VCaP (cell line): ENCODE measurements at regions not wholly inside any gene's neighbourhood (a gene's known extent, or its start where the extent isn't known, plus 50 kb on each side); places are given as distances from the start of the nearest gene placed in this dataset.

Experiments used
- H3K27ac ChIP-seq: fragments of 450-650 bp; 2 replicates; pipeline ENCODE4 v1.5.1; 2017
- CTCF ChIP-seq: fragments of 450-650 bp; conservative IDR thresholded peaks from 2 replicates; pipeline ENCODE4 v1.5.1; 2017; ENCODE audit warnings: mild to moderate bottlenecking, moderate library complexity

DNA sequence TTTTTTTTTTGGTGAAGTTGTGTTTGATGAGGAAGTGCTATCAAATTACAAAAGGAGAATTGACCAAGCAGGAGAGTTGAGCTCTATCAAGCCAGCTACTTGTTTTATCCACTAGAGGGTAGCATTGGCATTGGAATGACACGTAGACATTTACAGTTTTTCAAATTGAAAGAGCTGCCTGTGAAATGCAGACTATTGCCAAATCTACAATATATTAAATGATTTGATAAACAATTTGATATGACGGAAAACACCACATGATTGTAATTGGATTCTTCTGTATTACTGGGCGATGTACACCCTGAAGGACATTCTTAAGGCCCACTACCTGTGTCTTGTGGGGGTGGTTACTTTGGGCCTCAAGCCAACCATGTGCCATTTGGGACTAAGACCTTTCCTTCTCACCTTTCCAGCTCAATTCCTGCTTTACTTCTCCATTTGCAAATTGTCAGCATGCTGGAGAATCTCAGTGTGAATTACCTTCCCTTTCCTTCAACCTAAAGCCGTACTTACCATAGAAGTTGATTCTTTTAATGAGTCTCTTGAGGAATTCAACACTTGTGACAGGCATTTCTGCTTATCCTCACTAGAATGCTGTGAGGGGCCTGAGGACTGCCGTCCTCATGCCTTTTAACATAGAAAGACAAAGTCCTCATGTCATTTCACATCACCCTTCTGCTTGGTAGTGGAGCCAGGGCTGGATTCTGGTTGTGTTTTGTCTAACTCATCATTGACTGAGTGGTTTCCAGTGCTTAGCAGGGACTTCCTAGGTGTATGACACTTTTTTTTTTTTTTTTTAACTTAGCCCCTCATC lies 134.8 kb upstream of the THUMPD2 start:
- TF ChIP-seq CTCF: peak; percentile 82
- no peak overlapping the region for H3K27ac ChIP-seq

DNA sequence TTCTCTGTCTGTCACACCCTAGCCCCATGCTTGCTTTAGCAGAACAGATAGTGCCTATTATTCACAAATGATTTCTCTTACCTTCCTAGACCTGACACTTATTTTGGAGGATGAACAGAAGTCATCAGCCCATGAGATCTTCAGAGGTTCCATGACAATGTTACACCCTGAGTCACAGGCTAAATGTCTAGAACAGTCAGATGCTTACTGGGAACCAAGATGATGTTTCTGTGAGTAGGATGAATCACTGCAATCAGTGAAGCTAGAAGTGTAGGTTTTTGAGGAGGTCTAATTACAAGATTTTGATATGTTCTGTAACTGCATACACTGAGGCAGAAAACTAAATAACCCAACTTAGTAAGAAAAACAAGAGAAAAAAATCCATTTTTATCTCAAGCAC lies 123.0 kb upstream of the THUMPD2 start:
- no peak overlapping the region for H3K27ac ChIP-seq
- no peak for TF ChIP-seq CTCF

- TF ChIP-seq CTCF: no peak
Measured at GRCh38 chr2:39898934-39899333, 119.9 kb upstream of the THUMPD2 start.

DNA sequence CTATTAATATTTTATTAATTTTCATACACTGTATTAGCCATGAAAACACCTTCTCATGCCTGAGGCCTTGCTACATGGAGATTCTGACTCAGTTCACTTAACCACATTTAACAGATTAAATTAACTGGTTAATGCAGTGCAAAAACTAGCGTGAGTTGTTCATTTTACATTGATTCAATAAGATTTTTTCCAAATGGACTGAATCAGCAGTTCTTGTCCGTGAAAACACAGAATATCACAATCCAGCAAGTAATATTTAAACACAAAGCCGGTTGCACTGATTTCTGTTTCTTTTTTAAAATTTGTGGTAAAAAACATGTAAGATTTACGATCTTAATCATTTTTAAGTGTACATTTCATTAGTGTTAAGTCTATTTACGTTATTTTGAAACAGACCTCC lies 118.2 kb upstream of the THUMPD2 start:
- TF ChIP-seq CTCF: no peak

More at GRCh38 chr2:39898934-39899333, 119.9 kb upstream of the THUMPD2 start:
- no peak overlapping the region for H3K27ac ChIP-seq

GRCh38 chr2:39894082-39894481 lies 115.0 kb upstream of the THUMPD2 start:
- H3K27ac ChIP-seq: no peak overlapping the region
- TF ChIP-seq CTCF: no peak

More for the DNA sequence above, 118.2 kb upstream of the THUMPD2 start:
- H3K27ac ChIP-seq: no peak overlapping the region

GRCh38 chr2:39893616-39894015 lies 114.6 kb upstream of the THUMPD2 start:
- TF ChIP-seq CTCF: no peak
- H3K27ac ChIP-seq: no peak overlapping the region

- H3K27ac ChIP-seq: no peak overlapping the region
- TF ChIP-seq CTCF: no peak
Measured at GRCh38 chr2:39881948-39882347, 102.9 kb upstream of the THUMPD2 start.
